ENCODE measurements at regions not wholly inside any gene's neighbourhood (a gene's known extent, or its start where the extent isn't known, plus 50 kb on each side); places are given as distances from the start of the nearest gene placed in this dataset.
A peak's percentile ranks its signal among the peaks of the same experiment; 100 is the strongest.

GRCh38 chr9:89878687-89879086 lies 273.9 kb downstream of the GADD45G start:
- Histone ChIP-seq H4K20me1 (ENCODE audit: insufficient read depth, low read length) (no peaks in the 10 kb centered on the region), H3K36me3 (ENCODE audit: insufficient read depth, low read length) (no peaks in the 10 kb centered on the region), H3K4me1 (ENCODE audit: insufficient read depth, low read length) (no peaks in the 10 kb centered on the region), H3K79me2 (ENCODE audit: insufficient read depth, low read length) (no peaks in the 10 kb centered on the region), H3K4me3 (ENCODE audit: insufficient read depth, low read length) (no peak overlapping the region), H3K27me3 (ENCODE audit: insufficient read depth, low read length) (no peaks in the 10 kb centered on the region), H2AFZ (ENCODE audit: low read length) (no peak overlapping the region), H3K4me2 (ENCODE audit: insufficient read depth, low read length) (no peak overlapping the region), H3K9me3 (ENCODE audit: low read depth, low read length) (no peaks in the 10 kb centered on the region), H3K27ac (ENCODE audit: low read depth, low read length) (no peak overlapping the region)
- DNase-seq (ENCODE audit: insufficient read length, low spot score, missing footprints): peak; percentile 5
- TF ChIP-seq CTCF (IDR thresholded peaks at IDR 0.05; ENCODE audit: extremely low read depth, low read depth, low read length): no peak

GRCh38 chr9:89879276-89879675 lies 274.5 kb downstream of the GADD45G start:
- H2AFZ ChIP-seq (ENCODE audit: low read length): no peak overlapping the region
- no peak overlapping the region for H3K27ac ChIP-seq (ENCODE audit: low read depth, low read length)
- no peaks in the 10 kb centered on the region for H3K79me2 ChIP-seq (ENCODE audit: insufficient read depth, low read length)
- no peak for TF ChIP-seq CTCF (IDR thresholded peaks at IDR 0.05; ENCODE audit: extremely low read depth, low read depth, low read length)
- DNase-seq (ENCODE audit: insufficient read length, low spot score, missing footprints): peak; percentile 42
- H3K9me3 ChIP-seq (ENCODE audit: low read depth, low read length): no peaks in the 10 kb centered on the region
- H3K4me1 ChIP-seq (ENCODE audit: insufficient read depth, low read length): no peaks in the 10 kb centered on the region
- H3K4me2 ChIP-seq (ENCODE audit: insufficient read depth, low read length): no peak overlapping the region
- no peaks in the 10 kb centered on the region for H4K20me1 ChIP-seq (ENCODE audit: insufficient read depth, low read length)
- no peaks in the 10 kb centered on the region for H3K27me3 ChIP-seq (ENCODE audit: insufficient read depth, low read length)
- H3K4me3 ChIP-seq (ENCODE audit: insufficient read depth, low read length): no peak overlapping the region
- H3K36me3 ChIP-seq (ENCODE audit: insufficient read depth, low read length): no peaks in the 10 kb centered on the region

GRCh38 chr9:89879701-89880100 lies 274.9 kb downstream of the GADD45G start:
- H3K4me2 ChIP-seq (ENCODE audit: insufficient read depth, low read length): no peak overlapping the region
- H3K79me2 ChIP-seq (ENCODE audit: insufficient read depth, low read length): no peaks in the 10 kb centered on the region
- no peaks in the 10 kb centered on the region for H3K27me3 ChIP-seq (ENCODE audit: insufficient read depth, low read length)
- H2AFZ ChIP-seq (ENCODE audit: low read length): no peak overlapping the region
- no peak overlapping the region for H3K27ac ChIP-seq (ENCODE audit: low read depth, low read length)
- no peaks in the 10 kb centered on the region for H3K9me3 ChIP-seq (ENCODE audit: low read depth, low read length)
- DNase-seq (ENCODE audit: insufficient read length, low spot score, missing footprints): no peak
- H3K36me3 ChIP-seq (ENCODE audit: insufficient read depth, low read length): no peaks in the 10 kb centered on the region
- no peak for TF ChIP-seq CTCF (IDR thresholded peaks at IDR 0.05; ENCODE audit: extremely low read depth, low read depth, low read length)
- H3K4me1 ChIP-seq (ENCODE audit: insufficient read depth, low read length): no peaks in the 10 kb centered on the region
- no peak overlapping the region for H3K4me3 ChIP-seq (ENCODE audit: insufficient read depth, low read length)
- H4K20me1 ChIP-seq (ENCODE audit: insufficient read depth, low read length): no peaks in the 10 kb centered on the region

GRCh38 chr9:89880161-89880560 lies 275.3 kb downstream of the GADD45G start:
- H3K4me1 ChIP-seq (ENCODE audit: insufficient read depth, low read length): no peaks in the 10 kb centered on the region
- no peaks in the 10 kb centered on the region for H4K20me1 ChIP-seq (ENCODE audit: insufficient read depth, low read length)
- no peak overlapping the region for H3K27ac ChIP-seq (ENCODE audit: low read depth, low read length)
- H3K27me3 ChIP-seq (ENCODE audit: insufficient read depth, low read length): no peaks in the 10 kb centered on the region
- H3K4me2 ChIP-seq (ENCODE audit: insufficient read depth, low read length): no peak overlapping the region
- TF ChIP-seq CTCF (IDR thresholded peaks at IDR 0.05; ENCODE audit: extremely low read depth, low read depth, low read length): no peak
- H2AFZ ChIP-seq (ENCODE audit: low read length): no peak overlapping the region
- no peak for DNase-seq (ENCODE audit: insufficient read length, low spot score, missing footprints)
- no peaks in the 10 kb centered on the region for H3K79me2 ChIP-seq (ENCODE audit: insufficient read depth, low read length)
- no peaks in the 10 kb centered on the region for H3K9me3 ChIP-seq (ENCODE audit: low read depth, low read length)
- no peaks in the 10 kb centered on the region for H3K36me3 ChIP-seq (ENCODE audit: insufficient read depth, low read length)
- H3K4me3 ChIP-seq (ENCODE audit: insufficient read depth, low read length): no peak overlapping the region
